ENCODE measurements at regions not wholly inside any gene's neighbourhood (a gene's known extent, or its start where the extent isn't known, plus 50 kb on each side); places are given as distances from the start of the nearest gene placed in this dataset.

DNA sequence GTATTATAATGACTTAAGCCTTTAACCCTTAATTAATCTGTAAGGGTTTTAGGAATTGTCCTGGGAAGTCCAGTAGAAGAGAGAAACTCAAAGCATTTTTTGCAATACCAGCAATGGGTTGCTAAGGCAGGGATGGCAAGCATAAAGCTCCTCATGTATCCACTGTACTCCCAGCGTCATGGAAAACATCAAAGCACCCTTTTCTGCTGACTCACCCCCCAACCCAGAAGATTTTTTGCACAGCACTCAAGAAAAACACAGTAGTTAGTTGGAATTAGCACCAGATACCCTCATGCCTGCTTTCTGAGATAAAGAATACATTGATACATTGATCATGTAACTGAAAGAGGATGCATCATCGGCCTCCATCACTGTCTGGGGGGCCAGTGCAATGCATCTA, 199.1 kb upstream of the CNOT2 start:
- Histone ChIP-seq H3K4me1 (ENCODE audit: control insufficient read depth, insufficient read depth, low read length) (peaks cover 7% of the 10 kb centered on the region), H3K4me3 (ENCODE audit: low read length) (no peak overlapping the region), H3K36me3 (ENCODE audit: control insufficient read depth, insufficient read depth, low read length) (no peaks in the 10 kb centered on the region), H3K27me3 (ENCODE audit: control insufficient read depth, insufficient read depth, low read length) (no peaks in the 10 kb centered on the region), H3K9me3 (ENCODE audit: control insufficient read depth, low read depth, low read length) (no peaks in the 10 kb centered on the region), H3K27ac (ENCODE audit: low read length) (no peak overlapping the region)
- no CpG with 5 or more reads among the region's 2 CpGs for WGBS (ENCODE audit: insufficient coverage, low lambda C conversion rate)
- no peak for DNase-seq

DNA sequence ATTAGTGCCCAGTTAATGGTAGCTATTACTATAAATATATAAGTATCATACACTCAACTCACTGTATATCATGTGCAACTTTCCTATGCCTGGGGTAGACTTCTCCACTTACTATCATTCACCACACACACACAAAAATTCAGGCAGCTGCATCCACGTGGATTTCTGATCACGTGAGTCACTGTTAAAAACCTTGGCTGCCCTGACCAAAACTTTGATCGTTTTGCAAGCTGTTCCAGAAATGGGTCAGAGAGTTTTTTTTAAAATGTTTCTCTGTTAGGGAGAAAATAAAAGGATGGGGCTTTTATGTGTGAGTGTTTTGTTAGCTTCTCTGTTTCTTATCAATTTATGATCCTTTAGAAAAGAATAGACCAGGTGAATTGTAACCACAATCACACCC, 198.2 kb upstream of the CNOT2 start:
- no peaks in the 10 kb centered on the region for H3K9me3 ChIP-seq (ENCODE audit: control insufficient read depth, low read depth, low read length)
- no peaks in the 10 kb centered on the region for H3K36me3 ChIP-seq (ENCODE audit: control insufficient read depth, insufficient read depth, low read length)
- H3K4me3 ChIP-seq (ENCODE audit: low read length): no peak overlapping the region
- no peaks in the 10 kb centered on the region for H3K27me3 ChIP-seq (ENCODE audit: control insufficient read depth, insufficient read depth, low read length)
- peaks cover 11% of the 10 kb centered on the region for H3K4me1 ChIP-seq (ENCODE audit: control insufficient read depth, insufficient read depth, low read length)
- no peak overlapping the region for H3K27ac ChIP-seq (ENCODE audit: low read length)
- no peak for DNase-seq
- whole genome bisulfite sequencing (ENCODE audit: insufficient coverage, low lambda C conversion rate): 17% methylated on average over 1 of the region's 3 CpGs

DNA sequence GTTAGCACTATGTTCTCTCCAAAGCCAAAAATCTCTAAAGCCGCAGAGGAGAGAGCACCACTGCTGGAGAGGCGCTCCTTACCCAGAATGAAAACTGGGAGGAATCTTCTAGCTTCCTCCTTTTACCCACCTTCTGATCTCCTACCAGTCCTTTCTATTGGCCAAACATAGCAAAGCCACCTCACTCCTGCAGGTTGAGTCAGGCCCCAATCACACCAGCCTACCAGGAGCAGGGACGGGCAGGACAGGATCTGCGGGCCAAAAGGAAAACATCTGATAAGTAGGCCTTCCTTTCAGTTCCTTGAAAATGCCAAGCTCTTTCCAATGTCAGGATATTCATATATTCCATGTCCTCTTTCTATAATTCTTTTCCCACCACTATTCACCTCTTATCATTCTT, 197.7 kb upstream of the CNOT2 start:
- no peak for DNase-seq
- H3K36me3 ChIP-seq (ENCODE audit: control insufficient read depth, insufficient read depth, low read length): no peaks in the 10 kb centered on the region
- no peak overlapping the region for H3K4me3 ChIP-seq (ENCODE audit: low read length)
- no peak overlapping the region for H3K27ac ChIP-seq (ENCODE audit: low read length)
- peaks cover 13% of the 10 kb centered on the region for H3K4me1 ChIP-seq (ENCODE audit: control insufficient read depth, insufficient read depth, low read length)
- no peaks in the 10 kb centered on the region for H3K27me3 ChIP-seq (ENCODE audit: control insufficient read depth, insufficient read depth, low read length)
- WGBS (ENCODE audit: insufficient coverage, low lambda C conversion rate): 100% methylated on average over 1 of the region's 4 CpGs
- no peaks in the 10 kb centered on the region for H3K9me3 ChIP-seq (ENCODE audit: control insufficient read depth, low read depth, low read length)

GRCh38 chr12:70048521-70049250, 194.5 kb upstream of the CNOT2 start:
- Histone ChIP-seq H3K4me1 (ENCODE audit: control insufficient read depth, insufficient read depth, low read length) (peaks cover 22% of the 10 kb centered on the region), H3K27ac (ENCODE audit: low read length) (peak overlapping the region; percentile 8)

DNA sequence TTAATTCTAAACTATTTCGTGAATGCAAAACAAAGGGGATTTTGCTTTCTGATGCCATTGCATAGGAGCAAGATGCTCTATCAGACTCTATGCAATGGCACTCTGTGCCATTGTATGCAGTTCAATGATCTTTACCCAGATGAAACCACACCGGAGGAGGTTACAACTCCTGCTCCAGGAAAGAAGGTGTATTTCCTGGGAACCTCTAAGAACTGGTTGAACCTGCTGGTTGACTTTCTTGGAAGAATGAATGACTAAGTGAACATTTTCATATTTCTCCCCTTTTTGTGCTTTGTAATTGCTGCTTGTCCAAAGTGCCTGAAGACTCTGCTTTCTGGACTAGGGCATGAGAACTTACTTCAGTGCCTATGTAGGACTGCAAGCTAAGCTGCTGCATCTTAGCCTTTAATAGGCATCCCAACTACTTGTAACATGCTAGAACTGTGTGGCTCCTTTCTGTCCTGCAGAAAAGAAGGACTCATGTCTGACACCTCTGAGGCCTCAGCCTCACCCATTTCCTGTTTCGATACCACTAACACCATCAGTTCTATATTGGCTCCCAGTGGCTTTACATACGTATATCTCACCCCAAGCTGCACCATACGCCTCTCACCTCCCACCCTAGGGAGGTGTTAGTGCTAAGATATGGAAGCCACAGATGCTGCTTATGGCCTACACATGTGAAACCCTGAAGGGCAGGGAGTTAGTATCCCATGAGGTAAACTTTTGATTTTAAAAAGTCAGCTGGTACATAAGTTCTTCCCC, 193.5 kb upstream of the CNOT2 start:
- H3K27ac ChIP-seq (ENCODE audit: low read length): peak overlapping the region; percentile 22
- peak; percentile 74 to 92 for DNase-seq
- 29% methylated on average over 1 of the region's 5 CpGs for WGBS (ENCODE audit: insufficient coverage, low lambda C conversion rate)
- H3K36me3 ChIP-seq (ENCODE audit: control insufficient read depth, insufficient read depth, low read length): no peaks in the 10 kb centered on the region
- H3K4me3 ChIP-seq (ENCODE audit: low read length): no peak overlapping the region
- H3K4me1 ChIP-seq (ENCODE audit: control insufficient read depth, insufficient read depth, low read length): peaks cover 22% of the 10 kb centered on the region
- no peaks in the 10 kb centered on the region for H3K9me3 ChIP-seq (ENCODE audit: control insufficient read depth, low read depth, low read length)
- H3K27me3 ChIP-seq (ENCODE audit: control insufficient read depth, insufficient read depth, low read length): no peaks in the 10 kb centered on the region

More at GRCh38 chr12:70048521-70049250, 194.5 kb upstream of the CNOT2 start:
- Histone ChIP-seq H3K36me3 (ENCODE audit: control insufficient read depth, insufficient read depth, low read length) (no peaks in the 10 kb centered on the region), H3K9me3 (ENCODE audit: control insufficient read depth, low read depth, low read length) (no peaks in the 10 kb centered on the region), H3K27me3 (ENCODE audit: control insufficient read depth, insufficient read depth, low read length) (no peaks in the 10 kb centered on the region), H3K4me3 (ENCODE audit: low read length) (no peak overlapping the region)
- peak; percentile 50 to 74 for DNase-seq
- no CpG with 5 or more reads among the region's 1 CpG for WGBS (ENCODE audit: insufficient coverage, low lambda C conversion rate)

GRCh38 chr12:70052476-70052875, 190.8 kb upstream of the CNOT2 start:
- H3K27ac ChIP-seq (ENCODE audit: low read length): no peak overlapping the region
- no peak overlapping the region for H3K4me3 ChIP-seq (ENCODE audit: low read length)
- no peak for DNase-seq
- H3K27me3 ChIP-seq (ENCODE audit: control insufficient read depth, insufficient read depth, low read length): no peaks in the 10 kb centered on the region
- no CpG with 5 or more reads among the region's 1 CpG for WGBS (ENCODE audit: insufficient coverage, low lambda C conversion rate)
- no peaks in the 10 kb centered on the region for H3K36me3 ChIP-seq (ENCODE audit: control insufficient read depth, insufficient read depth, low read length)
- peaks cover 18% of the 10 kb centered on the region for H3K4me1 ChIP-seq (ENCODE audit: control insufficient read depth, insufficient read depth, low read length)
- H3K9me3 ChIP-seq (ENCODE audit: control insufficient read depth, low read depth, low read length): no peaks in the 10 kb centered on the region

DNA sequence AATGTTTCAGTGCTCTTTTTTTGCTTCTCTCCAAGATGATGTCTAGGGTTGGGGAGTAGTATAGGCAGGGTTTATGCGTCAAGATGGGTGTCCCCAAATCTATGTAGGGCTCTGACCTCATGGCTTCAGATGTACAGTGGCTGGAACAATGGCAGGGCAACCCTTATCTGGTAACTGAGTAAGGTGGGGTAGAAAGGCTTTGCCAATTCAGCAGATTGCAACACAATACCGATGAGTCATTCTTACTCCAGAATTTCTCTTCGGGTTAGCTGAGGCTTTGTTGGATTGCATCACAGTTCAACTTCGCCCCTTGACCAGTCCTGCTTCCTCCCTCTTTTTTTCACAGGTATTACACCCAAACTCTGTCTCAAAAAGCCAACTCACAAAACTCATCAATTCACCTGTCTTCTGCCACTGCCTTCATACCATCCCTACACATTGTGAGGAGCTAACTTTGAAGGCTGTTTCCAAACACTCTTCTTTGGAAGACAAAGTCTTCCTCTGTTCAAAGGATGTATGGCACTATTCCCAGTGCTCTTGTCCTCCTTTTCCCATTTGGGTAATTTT, 190.2 kb upstream of the CNOT2 start:
- Histone ChIP-seq H3K9me3 (ENCODE audit: control insufficient read depth, low read depth, low read length) (no peaks in the 10 kb centered on the region), H3K4me1 (ENCODE audit: control insufficient read depth, insufficient read depth, low read length) (peaks cover 18% of the 10 kb centered on the region), H3K27ac (ENCODE audit: low read length) (no peak overlapping the region), H3K36me3 (ENCODE audit: control insufficient read depth, insufficient read depth, low read length) (no peaks in the 10 kb centered on the region), H3K4me3 (ENCODE audit: low read length) (no peak overlapping the region), H3K27me3 (ENCODE audit: control insufficient read depth, insufficient read depth, low read length) (no peaks in the 10 kb centered on the region)
- no CpG with 5 or more reads among the region's 4 CpGs for WGBS (ENCODE audit: insufficient coverage, low lambda C conversion rate)
- peak; percentile 83 to 92 for DNase-seq

GRCh38 chr12:70059373-70059772, 183.9 kb upstream of the CNOT2 start:
- Histone ChIP-seq H3K27ac (ENCODE audit: low read length) (no peak overlapping the region), H3K27me3 (ENCODE audit: control insufficient read depth, insufficient read depth, low read length) (no peaks in the 10 kb centered on the region), H3K4me1 (ENCODE audit: control insufficient read depth, insufficient read depth, low read length) (no peaks in the 10 kb centered on the region), H3K4me3 (ENCODE audit: low read length) (no peak overlapping the region), H3K9me3 (ENCODE audit: control insufficient read depth, low read depth, low read length) (no peaks in the 10 kb centered on the region), H3K36me3 (ENCODE audit: control insufficient read depth, insufficient read depth, low read length) (no peaks in the 10 kb centered on the region)
- no peak for DNase-seq
- no CpG with 5 or more reads among the region's 1 CpG for WGBS (ENCODE audit: insufficient coverage, low lambda C conversion rate)

DNA sequence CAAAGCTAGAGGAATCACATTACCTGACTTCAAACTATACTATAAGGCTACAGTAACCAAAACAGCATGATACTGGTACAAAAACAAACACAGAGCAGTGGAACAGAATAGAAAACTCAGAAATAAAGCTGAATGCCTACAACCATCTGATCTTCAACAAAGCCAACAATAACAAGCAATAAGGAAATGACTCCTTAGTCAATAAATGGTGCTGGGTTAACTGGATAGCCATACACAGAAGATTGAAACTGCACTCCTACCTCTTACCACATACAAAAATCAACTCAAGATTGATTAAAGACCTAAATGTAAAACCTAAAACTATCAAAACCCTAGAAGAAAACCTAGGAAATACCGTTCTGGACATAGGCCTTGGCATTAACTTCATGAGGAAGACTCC, 182.6 kb upstream of the CNOT2 start:
- H3K4me1 ChIP-seq (ENCODE audit: control insufficient read depth, insufficient read depth, low read length): no peaks in the 10 kb centered on the region
- H3K27ac ChIP-seq (ENCODE audit: low read length): no peak overlapping the region
- no peaks in the 10 kb centered on the region for H3K27me3 ChIP-seq (ENCODE audit: control insufficient read depth, insufficient read depth, low read length)
- no peak overlapping the region for H3K4me3 ChIP-seq (ENCODE audit: low read length)
- DNase-seq: no peak
- H3K9me3 ChIP-seq (ENCODE audit: control insufficient read depth, low read depth, low read length): no peaks in the 10 kb centered on the region
- no CpG with 5 or more reads among the region's 1 CpG for WGBS (ENCODE audit: insufficient coverage, low lambda C conversion rate)
- H3K36me3 ChIP-seq (ENCODE audit: control insufficient read depth, insufficient read depth, low read length): no peaks in the 10 kb centered on the region

DNA sequence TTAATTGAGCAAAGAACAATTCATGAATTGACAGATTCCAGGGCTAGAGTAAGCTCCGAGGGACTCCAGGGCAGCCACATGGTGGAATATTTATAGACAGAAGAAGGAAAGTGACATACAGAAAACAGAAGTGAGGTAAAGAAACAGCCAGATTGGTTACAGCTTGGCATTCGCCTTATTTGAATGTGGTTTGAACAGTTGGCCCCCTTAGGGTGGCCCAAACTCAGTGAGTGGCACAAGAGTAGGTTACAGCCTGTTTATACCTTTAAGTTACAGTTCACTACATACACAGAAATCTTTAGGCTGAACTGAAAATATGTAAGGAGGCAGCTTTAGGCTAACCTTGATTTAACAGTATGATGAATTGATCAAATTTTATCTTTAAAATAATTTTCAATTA, 174.5 kb upstream of the CNOT2 start:
- no peak for DNase-seq
- H3K36me3 ChIP-seq (ENCODE audit: control insufficient read depth, insufficient read depth, low read length): no peaks in the 10 kb centered on the region
- no peaks in the 10 kb centered on the region for H3K9me3 ChIP-seq (ENCODE audit: control insufficient read depth, low read depth, low read length)
- no peak overlapping the region for H3K4me3 ChIP-seq (ENCODE audit: low read length)
- no peaks in the 10 kb centered on the region for H3K27me3 ChIP-seq (ENCODE audit: control insufficient read depth, insufficient read depth, low read length)
- H3K4me1 ChIP-seq (ENCODE audit: control insufficient read depth, insufficient read depth, low read length): no peaks in the 10 kb centered on the region
- H3K27ac ChIP-seq (ENCODE audit: low read length): no peak overlapping the region
- WGBS (ENCODE audit: insufficient coverage, low lambda C conversion rate): 71% methylated on average over 1 of the region's 2 CpGs
